Neural cell (in vitro differentiated cells): ENCODE measurements at regions not wholly inside any gene's neighbourhood (a gene's known extent, or its start where the extent isn't known, plus 50 kb on each side); places are given as distances from the start of the nearest gene placed in this dataset.

Experiments used
- H2AFZ ChIP-seq: fragments of 200-600, 300-800 bp; sonication (generic), shearing (Covaris generic); 2 replicates; pipeline ENCODE4 v1.6.0; 2014; ENCODE audit warnings: low read depth, mild to moderate bottlenecking, antibody characterized with exemption, low read length, moderate library complexity
- H3F3A ChIP-seq: fragments of 200-600 bp; shearing (Covaris generic); 2 replicates; pipeline ENCODE4 v1.6.1; 2016; ENCODE audit warnings: mild to moderate bottlenecking, moderate library complexity, mixed read lengths, antibody characterized with exemption, low read length; ENCODE audit not compliant: insufficient read depth, poor library complexity, severe bottlenecking
- H3K27ac ChIP-seq: fragments of 200-600, 300-800 bp; sonication (generic), shearing (Covaris generic); 2 replicates; pipeline ENCODE4 v1.5.1; 2014; ENCODE audit warnings: mild to moderate bottlenecking, low read length, moderate library complexity
- H3K27me3 ChIP-seq: fragments of 300-800, 200-600 bp; sonication (generic), shearing (Covaris generic); 2 replicates; pipeline ENCODE4 v1.6.0; 2014; ENCODE audit warnings: mild to moderate bottlenecking, low read depth, low read length, moderate library complexity; ENCODE audit not compliant: insufficient read depth
- H3K36me3 ChIP-seq: fragments of 300-800, 200-600 bp; sonication (generic), shearing (Covaris generic); 2 replicates; pipeline ENCODE4 v1.5.1; 2014; ENCODE audit warnings: mild to moderate bottlenecking, antibody characterized with exemption, low read length, moderate library complexity; ENCODE audit not compliant: insufficient read depth
- H3K4me2 ChIP-seq: fragments of 300-800, 200-600 bp; sonication (generic), shearing (Covaris generic); 2 replicates; pipeline ENCODE4 v1.6.0; 2014; ENCODE audit warnings: mild to moderate bottlenecking, low read length
- H3K4me3 ChIP-seq: fragments of 300-800, 200-600 bp; sonication (generic), shearing (Covaris generic); 2 replicates; pipeline ENCODE4 v1.5.1; 2014; ENCODE audit warnings: mild to moderate bottlenecking, low read length, moderate library complexity
- H3K79me2 ChIP-seq: fragments of 200-600 bp; shearing (Covaris generic); replicated peaks from 2 replicates; pipeline ENCODE4 v1.6.0; 2014; ENCODE audit warnings: mild to moderate bottlenecking, low read length, moderate library complexity; ENCODE audit not compliant: insufficient read depth
- H3K9ac ChIP-seq: fragments of 300-800, 200-600 bp; sonication (generic), shearing (Covaris generic); 2 replicates; pipeline ENCODE4 v1.6.1; 2016; ENCODE audit warnings: mild to moderate bottlenecking, low read length, mixed read lengths
- H3K9me2 ChIP-seq: fragments of 200-600 bp; shearing (Covaris generic); 2 replicates; pipeline ENCODE4 v1.6.1; 2016; ENCODE audit warnings: mild to moderate bottlenecking, low read length, mixed read lengths; ENCODE audit not compliant: insufficient read depth
- H3K9me3 ChIP-seq: fragments of 200-600, 300-800 bp; sonication (generic), shearing (Covaris generic); 2 replicates; pipeline ENCODE4 v1.6.1; 2016; ENCODE audit warnings: mild to moderate bottlenecking, mixed run types, low read length, moderate library complexity, mixed read lengths
- H4K20me1 ChIP-seq: fragments of 200-600 bp; shearing (Covaris generic); 2 replicates; pipeline ENCODE4 v1.6.1; 2016; ENCODE audit warnings: mild to moderate bottlenecking, mixed run types; ENCODE audit not compliant: insufficient read depth
- EP300 ChIP-seq: fragments of 450-650 bp; conservative IDR thresholded peaks from 2 replicates; pipeline ENCODE4 v1.6.1; 2014; ENCODE audit warnings: antibody characterized with exemption, mild to moderate bottlenecking, moderate library complexity; ENCODE audit not compliant: poor library complexity, severe bottlenecking
- EZH2 ChIP-seq: fragments of 200-600, 300-800 bp; shearing (Covaris generic), sonication (generic); IDR thresholded peaks from 2 replicates; pipeline ENCODE4 v1.6.1; 2014; ENCODE audit warnings: antibody characterized with exemption, low read length, borderline replicate concordance, mild to moderate bottlenecking; ENCODE audit not compliant: insufficient read depth, poor library complexity, severe bottlenecking
- MXI1 ChIP-seq: fragments of 450-650 bp; conservative IDR thresholded peaks from 2 replicates; pipeline ENCODE4 v1.6.1; 2014; ENCODE audit warnings: antibody characterized with exemption, mild to moderate bottlenecking; ENCODE audit not compliant: poor library complexity, severe bottlenecking
- POLR2AphosphoS5 ChIP-seq: IDR thresholded peaks from 2 replicates; pipeline ENCODE4 v1.6.1; 2012
- RAD21 ChIP-seq: fragments of 450-650 bp; conservative IDR thresholded peaks from 2 replicates; pipeline ENCODE4 v1.6.1; 2014; ENCODE audit warnings: antibody characterized with exemption, mild to moderate bottlenecking, moderate library complexity
- SMC3 ChIP-seq: fragments of 450-650 bp; conservative IDR thresholded peaks from 2 replicates; pipeline ENCODE4 v1.6.1; 2014; ENCODE audit warnings: antibody characterized with exemption, mild to moderate bottlenecking, moderate library complexity; ENCODE audit not compliant: poor library complexity
- TAF1 ChIP-seq: IDR thresholded peaks from 2 replicates; pipeline ENCODE4 v1.6.1; 2012; ENCODE audit warnings: low read depth
- TF ChIP-seq, protein P1 (sequence below): fragments of 450-650 bp; IDR thresholded peaks from 2 replicates; pipeline ENCODE4 v1.5.1; 2014; ENCODE audit warnings: antibody characterized with exemption, mild to moderate bottlenecking, moderate library complexity; ENCODE audit not compliant: poor library complexity, severe bottlenecking
- TF ChIP-seq, protein P2 (sequence below): IDR thresholded peaks from 2 replicates; pipeline ENCODE4 v1.6.1; 2012; ENCODE audit warnings: borderline replicate concordance

GRCh38 chr12:13379531-13380188 is 183.1 kb downstream of the EMP1 start:
- no peaks in the 10 kb centered on the region for H3K36me3 ChIP-seq
- no peak overlapping the region for H3K9ac ChIP-seq
- no peaks in the 10 kb centered on the region for H3K9me2 ChIP-seq
- no peaks in the 10 kb centered on the region for H3K9me3 ChIP-seq
- no peak overlapping the region for H3K4me3 ChIP-seq
- no peak overlapping the region for H2AFZ ChIP-seq
- no peaks in the 10 kb centered on the region for H3K79me2 ChIP-seq
- H3F3A ChIP-seq: no peaks in the 10 kb centered on the region
- H4K20me1 ChIP-seq: no peaks in the 10 kb centered on the region
- H3K4me2 ChIP-seq: no peak overlapping the region
- H3K27ac ChIP-seq: no peak overlapping the region
- no peaks in the 10 kb centered on the region for H3K27me3 ChIP-seq
- TF ChIP-seq SMC3 (no peak), POLR2AphosphoS5 (no peak), MXI1 (no peak), RAD21 (no peak), TAF1 (no peak), EZH2 (no peak), EP300 (no peak)
- TF ChIP-seq, protein P1, sequence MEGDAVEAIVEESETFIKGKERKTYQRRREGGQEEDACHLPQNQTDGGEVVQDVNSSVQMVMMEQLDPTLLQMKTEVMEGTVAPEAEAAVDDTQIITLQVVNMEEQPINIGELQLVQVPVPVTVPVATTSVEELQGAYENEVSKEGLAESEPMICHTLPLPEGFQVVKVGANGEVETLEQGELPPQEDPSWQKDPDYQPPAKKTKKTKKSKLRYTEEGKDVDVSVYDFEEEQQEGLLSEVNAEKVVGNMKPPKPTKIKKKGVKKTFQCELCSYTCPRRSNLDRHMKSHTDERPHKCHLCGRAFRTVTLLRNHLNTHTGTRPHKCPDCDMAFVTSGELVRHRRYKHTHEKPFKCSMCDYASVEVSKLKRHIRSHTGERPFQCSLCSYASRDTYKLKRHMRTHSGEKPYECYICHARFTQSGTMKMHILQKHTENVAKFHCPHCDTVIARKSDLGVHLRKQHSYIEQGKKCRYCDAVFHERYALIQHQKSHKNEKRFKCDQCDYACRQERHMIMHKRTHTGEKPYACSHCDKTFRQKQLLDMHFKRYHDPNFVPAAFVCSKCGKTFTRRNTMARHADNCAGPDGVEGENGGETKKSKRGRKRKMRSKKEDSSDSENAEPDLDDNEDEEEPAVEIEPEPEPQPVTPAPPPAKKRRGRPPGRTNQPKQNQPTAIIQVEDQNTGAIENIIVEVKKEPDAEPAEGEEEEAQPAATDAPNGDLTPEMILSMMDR: no peak
- TF ChIP-seq, protein P2, sequence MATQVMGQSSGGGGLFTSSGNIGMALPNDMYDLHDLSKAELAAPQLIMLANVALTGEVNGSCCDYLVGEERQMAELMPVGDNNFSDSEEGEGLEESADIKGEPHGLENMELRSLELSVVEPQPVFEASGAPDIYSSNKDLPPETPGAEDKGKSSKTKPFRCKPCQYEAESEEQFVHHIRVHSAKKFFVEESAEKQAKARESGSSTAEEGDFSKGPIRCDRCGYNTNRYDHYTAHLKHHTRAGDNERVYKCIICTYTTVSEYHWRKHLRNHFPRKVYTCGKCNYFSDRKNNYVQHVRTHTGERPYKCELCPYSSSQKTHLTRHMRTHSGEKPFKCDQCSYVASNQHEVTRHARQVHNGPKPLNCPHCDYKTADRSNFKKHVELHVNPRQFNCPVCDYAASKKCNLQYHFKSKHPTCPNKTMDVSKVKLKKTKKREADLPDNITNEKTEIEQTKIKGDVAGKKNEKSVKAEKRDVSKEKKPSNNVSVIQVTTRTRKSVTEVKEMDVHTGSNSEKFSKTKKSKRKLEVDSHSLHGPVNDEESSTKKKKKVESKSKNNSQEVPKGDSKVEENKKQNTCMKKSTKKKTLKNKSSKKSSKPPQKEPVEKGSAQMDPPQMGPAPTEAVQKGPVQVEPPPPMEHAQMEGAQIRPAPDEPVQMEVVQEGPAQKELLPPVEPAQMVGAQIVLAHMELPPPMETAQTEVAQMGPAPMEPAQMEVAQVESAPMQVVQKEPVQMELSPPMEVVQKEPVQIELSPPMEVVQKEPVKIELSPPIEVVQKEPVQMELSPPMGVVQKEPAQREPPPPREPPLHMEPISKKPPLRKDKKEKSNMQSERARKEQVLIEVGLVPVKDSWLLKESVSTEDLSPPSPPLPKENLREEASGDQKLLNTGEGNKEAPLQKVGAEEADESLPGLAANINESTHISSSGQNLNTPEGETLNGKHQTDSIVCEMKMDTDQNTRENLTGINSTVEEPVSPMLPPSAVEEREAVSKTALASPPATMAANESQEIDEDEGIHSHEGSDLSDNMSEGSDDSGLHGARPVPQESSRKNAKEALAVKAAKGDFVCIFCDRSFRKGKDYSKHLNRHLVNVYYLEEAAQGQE: no peak

GRCh38 chr12:13377698-13378097 is 181.2 kb downstream of the EMP1 start:
- Histone ChIP-seq H3K36me3 (no peaks in the 10 kb centered on the region), H3K27me3 (no peaks in the 10 kb centered on the region), H3K27ac (no peak overlapping the region), H3K4me3 (no peak overlapping the region), H3K4me2 (no peak overlapping the region), H3K9me3 (no peaks in the 10 kb centered on the region), H4K20me1 (no peaks in the 10 kb centered on the region), H3K9me2 (no peaks in the 10 kb centered on the region), H3F3A (no peaks in the 10 kb centered on the region), H2AFZ (no peak overlapping the region), H3K79me2 (no peaks in the 10 kb centered on the region), H3K9ac (no peak overlapping the region)
- TF ChIP-seq, protein P1: no peak
- no peak for TF ChIP-seq RAD21
- TF ChIP-seq TAF1: no peak
- TF ChIP-seq POLR2AphosphoS5: no peak
- TF ChIP-seq EP300: no peak
- no peak for TF ChIP-seq EZH2
- TF ChIP-seq, protein P2: no peak
